Sigmoid colon (tissue), 4 donors: ENCODE measurements at regions not wholly inside any gene's neighbourhood (a gene's known extent, or its start where the extent isn't known, plus 50 kb on each side); places are given as distances from the start of the nearest gene placed in this dataset.

Experiments used
- EP300 ChIP-seq, 4 donors: sonication (generic); formaldehyde crosslinking; IDR thresholded peaks; one replicate each; pipeline ENCODE4 v1.6.1; 2017; ENCODE audit warnings: antibody characterized with exemption in 4 of 4
- POLR2A ChIP-seq, 2 donors: fragments of 450-650 bp; IDR thresholded peaks; one replicate each; pipeline ENCODE4 v1.6.1; 2016; ENCODE audit warnings: antibody characterized with exemption in 2 of 2, mild to moderate bottlenecking in 2 of 2, moderate library complexity in 2 of 2
- POLR2AphosphoS5 ChIP-seq, 4 donors: sonication (generic); formaldehyde crosslinking; IDR thresholded peaks; one replicate each; pipeline ENCODE4 v1.6.1; 2017; ENCODE audit warnings: antibody characterized with exemption in 4 of 4
- TF ChIP-seq, protein P1 (sequence below), 4 experiments: fragments of 450-650 bp in 3 of 4; fragments of 200-600 bp in 1 of 4; IDR thresholded peaks; one replicate each; pipeline ENCODE4 v1.5.1; 2016 to 2019; ENCODE audit warnings: antibody characterized with exemption in 4 of 4, mild to moderate bottlenecking in 3 of 4, moderate library complexity in 2 of 4

DNA sequence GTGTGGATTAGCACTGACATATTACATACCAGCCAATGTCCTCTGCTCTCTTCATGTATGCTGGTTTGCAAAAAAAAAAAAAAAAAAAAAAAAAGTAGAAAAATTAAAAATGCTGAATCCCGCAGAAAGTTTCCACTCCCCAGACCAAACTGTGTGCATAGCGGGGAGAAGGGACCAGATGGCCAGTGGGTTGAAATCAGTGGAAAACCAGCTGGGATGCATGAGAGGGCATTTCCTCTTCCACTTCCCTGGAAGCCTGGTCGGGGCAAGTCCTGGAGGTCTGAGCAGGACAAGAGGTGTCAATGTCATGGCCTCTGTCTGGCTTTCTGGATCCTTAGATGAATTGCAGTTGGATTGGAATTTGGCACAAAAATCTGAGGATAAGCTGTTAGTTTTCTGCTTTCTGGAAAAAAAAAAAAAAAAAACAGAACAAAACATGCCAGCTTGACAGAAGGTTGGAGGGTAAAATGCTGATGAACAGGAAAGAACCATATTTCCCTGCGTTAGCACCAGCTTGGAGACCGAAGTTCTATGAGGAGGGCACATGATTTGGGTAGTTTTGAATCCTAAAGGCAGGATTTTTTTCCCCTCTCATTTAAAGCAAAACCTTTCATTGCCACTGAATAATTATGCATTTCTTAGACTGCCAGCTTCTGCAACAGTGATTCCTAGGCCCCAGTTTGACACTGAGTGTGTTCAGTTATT is 941.5 kb upstream of the EEF2KMT start:
- TF ChIP-seq EP300 (IDR thresholded peaks at IDR 0.05) (no peak), POLR2A (IDR thresholded peaks at IDR 0.05) (no peak), POLR2AphosphoS5 (IDR thresholded peaks at IDR 0.05) (no peak)
- TF ChIP-seq, protein P1, sequence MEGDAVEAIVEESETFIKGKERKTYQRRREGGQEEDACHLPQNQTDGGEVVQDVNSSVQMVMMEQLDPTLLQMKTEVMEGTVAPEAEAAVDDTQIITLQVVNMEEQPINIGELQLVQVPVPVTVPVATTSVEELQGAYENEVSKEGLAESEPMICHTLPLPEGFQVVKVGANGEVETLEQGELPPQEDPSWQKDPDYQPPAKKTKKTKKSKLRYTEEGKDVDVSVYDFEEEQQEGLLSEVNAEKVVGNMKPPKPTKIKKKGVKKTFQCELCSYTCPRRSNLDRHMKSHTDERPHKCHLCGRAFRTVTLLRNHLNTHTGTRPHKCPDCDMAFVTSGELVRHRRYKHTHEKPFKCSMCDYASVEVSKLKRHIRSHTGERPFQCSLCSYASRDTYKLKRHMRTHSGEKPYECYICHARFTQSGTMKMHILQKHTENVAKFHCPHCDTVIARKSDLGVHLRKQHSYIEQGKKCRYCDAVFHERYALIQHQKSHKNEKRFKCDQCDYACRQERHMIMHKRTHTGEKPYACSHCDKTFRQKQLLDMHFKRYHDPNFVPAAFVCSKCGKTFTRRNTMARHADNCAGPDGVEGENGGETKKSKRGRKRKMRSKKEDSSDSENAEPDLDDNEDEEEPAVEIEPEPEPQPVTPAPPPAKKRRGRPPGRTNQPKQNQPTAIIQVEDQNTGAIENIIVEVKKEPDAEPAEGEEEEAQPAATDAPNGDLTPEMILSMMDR (IDR thresholded peaks at IDR 0.05), result no peak
